Panc1 (cell line): ENCODE measurements at regions not wholly inside any gene's neighbourhood (a gene's known extent, or its start where the extent isn't known, plus 50 kb on each side); places are given as distances from the start of the nearest gene placed in this dataset.

ENCODE experiments used
- POLR2AphosphoS5 ChIP-seq: IDR thresholded peaks from 2 replicates; pipeline ENCODE4 v1.6.1; 2012; ENCODE audit warnings: mild to moderate bottlenecking, low read depth, low read length, moderate library complexity
- SIN3A ChIP-seq: IDR thresholded peaks from 2 replicates; pipeline ENCODE4 v1.6.1; 2012; ENCODE audit warnings: low read depth, mild to moderate bottlenecking, low read length, moderate library complexity, borderline replicate concordance; ENCODE audit not compliant: insufficient read depth
- TCF7L2 ChIP-seq: IDR thresholded peaks from 2 replicates; pipeline ENCODE4 v1.6.1; 2011; ENCODE audit warnings: mild to moderate bottlenecking, low read depth, low read length, inconsistent platforms
- TF ChIP-seq, protein P1 (sequence below): fragments of 450-650 bp; IDR thresholded peaks from 2 replicates; pipeline ENCODE4 v1.5.1; 2017; ENCODE audit warnings: mild to moderate bottlenecking

DNA sequence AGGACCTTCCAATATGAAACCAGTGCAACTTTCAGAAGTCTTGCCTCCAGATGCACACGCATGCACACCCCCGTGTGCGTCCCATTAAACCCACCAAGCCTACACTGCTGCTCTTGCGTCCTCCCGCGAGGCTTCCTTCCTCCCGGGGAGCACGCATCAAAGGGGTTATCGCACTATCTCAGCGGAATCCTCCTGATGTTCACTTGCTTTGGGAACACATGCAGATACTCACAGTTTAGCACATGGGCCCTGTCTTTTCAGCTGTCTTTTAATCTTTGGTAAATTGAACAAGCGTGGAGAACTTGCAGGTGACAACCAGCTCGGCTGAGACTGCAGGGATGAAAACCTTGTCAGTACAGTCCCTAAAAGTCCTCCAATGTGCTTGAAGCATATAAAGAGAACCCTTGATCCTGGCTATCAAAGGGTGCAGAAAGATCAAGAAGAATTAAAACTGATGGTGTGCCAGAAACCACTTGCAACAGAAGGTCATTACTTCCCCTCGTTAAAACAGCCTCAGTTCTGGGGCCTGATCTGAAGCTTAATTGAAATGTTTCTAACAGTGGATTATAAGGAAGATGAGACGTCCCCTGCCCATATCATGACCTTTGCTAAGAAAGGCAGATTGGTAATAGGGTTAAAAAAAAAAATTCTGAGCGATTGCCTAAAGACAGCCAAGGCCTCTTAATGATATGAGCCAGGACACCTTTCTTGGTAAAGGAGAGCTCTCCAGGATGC, 149.4 kb upstream of the LMO4 start:
- TF ChIP-seq, protein P1, sequence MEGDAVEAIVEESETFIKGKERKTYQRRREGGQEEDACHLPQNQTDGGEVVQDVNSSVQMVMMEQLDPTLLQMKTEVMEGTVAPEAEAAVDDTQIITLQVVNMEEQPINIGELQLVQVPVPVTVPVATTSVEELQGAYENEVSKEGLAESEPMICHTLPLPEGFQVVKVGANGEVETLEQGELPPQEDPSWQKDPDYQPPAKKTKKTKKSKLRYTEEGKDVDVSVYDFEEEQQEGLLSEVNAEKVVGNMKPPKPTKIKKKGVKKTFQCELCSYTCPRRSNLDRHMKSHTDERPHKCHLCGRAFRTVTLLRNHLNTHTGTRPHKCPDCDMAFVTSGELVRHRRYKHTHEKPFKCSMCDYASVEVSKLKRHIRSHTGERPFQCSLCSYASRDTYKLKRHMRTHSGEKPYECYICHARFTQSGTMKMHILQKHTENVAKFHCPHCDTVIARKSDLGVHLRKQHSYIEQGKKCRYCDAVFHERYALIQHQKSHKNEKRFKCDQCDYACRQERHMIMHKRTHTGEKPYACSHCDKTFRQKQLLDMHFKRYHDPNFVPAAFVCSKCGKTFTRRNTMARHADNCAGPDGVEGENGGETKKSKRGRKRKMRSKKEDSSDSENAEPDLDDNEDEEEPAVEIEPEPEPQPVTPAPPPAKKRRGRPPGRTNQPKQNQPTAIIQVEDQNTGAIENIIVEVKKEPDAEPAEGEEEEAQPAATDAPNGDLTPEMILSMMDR = no peak
- TF ChIP-seq POLR2AphosphoS5 (no peak), TCF7L2 (no peak), SIN3A (no peak)
